ENCODE measurements at regions not wholly inside any gene's neighbourhood (a gene's known extent, or its start where the extent isn't known, plus 50 kb on each side); places are given as distances from the start of the nearest gene placed in this dataset.

GRCh38 chr7:145644426-145645134, 472.0 kb upstream of the CNTNAP2 start:
- no peak for DNase-seq

DNA sequence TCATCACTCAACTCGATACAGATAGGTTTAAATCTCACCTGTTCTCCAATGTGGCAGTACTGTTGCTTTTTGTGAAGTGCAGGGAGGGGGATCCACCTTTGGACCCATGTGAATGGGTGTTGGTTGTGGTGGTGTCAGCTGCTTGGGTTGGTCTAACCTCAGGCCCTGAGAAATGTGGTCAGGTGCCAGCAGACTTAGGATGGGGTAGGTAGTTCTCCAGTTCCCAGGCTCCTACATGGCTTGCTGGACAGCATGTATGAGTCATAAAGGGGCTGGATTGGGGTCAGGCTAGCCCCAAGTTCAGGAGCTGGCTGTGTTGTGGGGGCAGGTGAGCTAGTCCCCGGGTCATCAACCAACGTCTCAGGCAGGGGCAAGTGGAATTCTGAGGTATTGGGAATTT, 472.6 kb upstream of the CNTNAP2 start:
- no peak for DNase-seq

- DNase-seq = no peak
Observed at GRCh38 chr7:145633513-145633912, 483.1 kb upstream of the CNTNAP2 start.

GRCh38 chr7:145624618-145625017, 492.0 kb upstream of the CNTNAP2 start:
- DNase-seq = no peak

DNA sequence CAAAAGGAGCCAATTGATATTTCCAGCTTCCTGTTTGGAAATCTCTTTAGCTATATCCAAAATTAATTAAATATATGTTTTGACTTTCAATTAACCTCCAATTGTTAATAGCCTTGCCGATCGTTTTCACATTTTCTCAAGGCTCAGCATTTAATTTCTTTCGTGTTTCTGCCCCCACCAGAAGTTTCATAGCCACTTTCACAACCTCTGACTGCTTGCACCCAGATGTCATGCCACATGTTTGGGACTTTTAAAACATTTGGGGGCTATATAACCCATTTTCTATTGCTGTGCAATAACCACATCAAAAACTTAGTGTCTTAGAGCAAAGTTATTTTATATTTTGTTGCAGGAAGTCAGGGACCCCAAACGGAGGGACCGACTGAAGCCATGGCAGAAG, 510.6 kb upstream of the CNTNAP2 start:
- DNase-seq = no peak

- no peak for DNase-seq
Observed at GRCh38 chr7:145599376-145599775, 517.2 kb upstream of the CNTNAP2 start.

GRCh38 chr7:145584401-145584800, 532.2 kb upstream of the CNTNAP2 start:
- DNase-seq = no peak

DNA sequence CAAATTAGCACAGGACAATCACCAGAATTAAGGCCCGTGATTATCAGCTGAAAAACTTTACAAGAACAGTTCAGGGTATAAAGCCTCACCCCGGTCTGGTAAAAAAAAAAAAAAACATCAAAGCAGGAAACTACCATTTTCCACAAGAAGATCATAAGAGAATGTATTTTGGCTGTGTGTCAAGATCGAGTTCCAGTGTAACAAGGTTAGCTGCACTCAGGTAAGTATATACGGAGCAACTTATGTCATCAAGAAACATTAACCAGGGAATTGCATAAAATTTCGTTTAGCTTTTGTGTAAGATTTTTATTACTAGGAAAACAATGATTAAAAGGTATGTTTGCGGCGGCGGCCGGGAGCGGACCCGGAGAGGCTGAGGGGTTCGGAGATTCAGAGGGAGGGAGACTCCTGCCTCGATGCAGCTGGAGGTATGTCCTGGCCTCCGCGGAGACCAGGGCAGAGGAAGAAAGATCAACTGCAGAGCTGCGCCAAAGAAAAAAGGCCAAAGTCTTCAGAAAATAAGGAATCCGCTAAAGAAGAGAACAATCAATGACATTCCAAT, 533.8 kb upstream of the CNTNAP2 start:
- DNase-seq = no peak

- DNase-seq = no peak
Observed at GRCh38 chr7:145557805-145558204, 558.8 kb upstream of the CNTNAP2 start.

GRCh38 chr7:145543242-145543641, 573.4 kb upstream of the CNTNAP2 start:
- no peak for DNase-seq

- no peak for DNase-seq
Observed at GRCh38 chr7:145539910-145540309, 576.7 kb upstream of the CNTNAP2 start.

- no peak for DNase-seq
Observed at GRCh38 chr7:145534301-145534700, 582.3 kb upstream of the CNTNAP2 start.

DNA sequence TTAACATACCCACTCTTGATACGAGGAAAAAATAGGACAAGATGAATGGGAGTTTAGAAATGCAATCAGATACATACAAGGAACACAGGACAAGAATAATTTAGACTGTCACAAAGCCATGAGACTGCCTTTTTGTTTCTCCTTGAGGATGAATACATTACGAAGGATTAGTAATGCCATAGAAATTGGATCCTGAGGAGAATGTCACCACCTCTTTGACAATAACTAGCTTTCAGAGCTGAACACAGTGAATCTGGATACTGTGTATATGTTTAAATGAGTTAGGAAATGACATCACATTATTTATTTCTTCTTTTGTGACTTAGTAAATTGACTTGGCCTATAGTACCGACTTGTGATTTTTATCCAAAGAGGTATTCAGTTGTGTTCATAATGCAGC, 596.3 kb upstream of the CNTNAP2 start:
- no peak for DNase-seq

GRCh38 chr7:145511004-145511403, 605.6 kb upstream of the CNTNAP2 start:
- no peak for DNase-seq

DNA sequence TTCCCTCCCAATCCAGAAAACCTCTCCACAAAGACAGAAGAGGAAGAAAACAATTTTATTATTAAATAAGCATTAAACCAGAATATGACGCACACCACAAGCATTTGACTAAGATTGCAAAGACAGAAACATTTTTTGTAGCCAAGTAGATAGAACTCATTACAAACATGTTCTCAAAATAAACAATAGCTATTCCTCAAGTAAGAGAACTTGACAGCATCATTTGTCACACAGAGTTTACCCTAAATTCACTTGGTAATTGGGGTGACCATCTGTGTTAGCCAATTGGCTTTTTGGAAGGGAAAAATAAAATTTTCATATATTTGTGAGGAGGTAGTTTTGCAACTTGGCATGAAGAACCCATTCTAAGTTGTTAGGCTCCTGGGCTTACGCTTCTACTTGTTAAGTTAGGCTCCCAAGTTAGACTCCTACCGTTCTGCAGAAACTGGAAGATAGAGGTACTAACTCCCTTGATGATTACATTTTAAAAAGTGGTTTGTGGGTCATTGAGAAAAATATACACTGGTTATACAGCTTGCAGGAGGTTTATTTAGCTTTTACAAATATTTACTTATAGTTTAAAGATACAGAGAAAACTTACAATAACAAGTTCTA, 618.6 kb upstream of the CNTNAP2 start:
- DNase-seq = no peak

DNA sequence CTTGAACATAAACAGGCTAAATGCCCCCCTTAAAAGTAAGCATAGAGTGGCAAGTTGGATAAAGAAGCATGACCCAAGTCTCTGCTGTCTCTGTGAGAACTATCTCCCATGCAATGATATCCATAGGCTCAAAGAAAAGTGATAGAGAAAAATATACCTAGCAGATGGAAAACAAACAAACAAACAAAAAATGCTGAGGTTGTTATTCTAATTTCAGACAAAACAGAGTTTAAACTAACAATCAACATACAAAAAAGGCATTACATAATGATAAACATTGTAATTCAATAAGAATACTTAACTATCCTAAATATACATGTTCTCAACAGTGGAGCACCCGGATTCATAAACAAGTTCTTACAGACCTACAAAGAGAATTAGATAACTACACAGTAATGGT, 626.2 kb upstream of the CNTNAP2 start:
- DNase-seq = no peak

DNA sequence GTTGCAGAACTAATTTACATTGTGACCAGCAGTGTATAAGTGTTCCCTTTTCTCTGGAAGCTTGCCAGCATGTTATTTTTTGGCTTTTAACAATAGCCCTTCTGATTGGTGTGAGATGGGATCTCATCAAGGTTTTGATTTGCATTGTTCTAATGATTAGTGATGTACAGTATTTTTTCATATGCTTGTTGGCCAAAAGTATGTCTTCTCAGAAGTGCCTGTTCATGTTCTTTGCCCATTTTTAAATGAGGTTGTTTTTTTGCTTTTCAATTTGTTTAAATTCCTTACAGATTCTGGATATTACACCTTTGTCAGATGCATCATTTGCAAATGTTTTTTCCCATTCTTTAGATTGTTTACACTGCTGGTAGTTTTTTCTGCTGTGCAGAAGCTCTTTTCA, 627.0 kb upstream of the CNTNAP2 start:
- DNase-seq = no peak

GRCh38 chr7:145488816-145489215, 627.8 kb upstream of the CNTNAP2 start:
- DNase-seq = no peak

- DNase-seq = no peak
Observed at GRCh38 chr7:145481985-145482384, 634.6 kb upstream of the CNTNAP2 start.

GRCh38 chr7:145478541-145478940, 638.1 kb upstream of the CNTNAP2 start:
- DNase-seq = no peak

- no peak for DNase-seq
Observed at GRCh38 chr7:145474009-145474686, 638.3 kb upstream of the TPK1 start.

GRCh38 chr7:145471883-145472282, 636.0 kb upstream of the TPK1 start:
- no peak for DNase-seq

DNA sequence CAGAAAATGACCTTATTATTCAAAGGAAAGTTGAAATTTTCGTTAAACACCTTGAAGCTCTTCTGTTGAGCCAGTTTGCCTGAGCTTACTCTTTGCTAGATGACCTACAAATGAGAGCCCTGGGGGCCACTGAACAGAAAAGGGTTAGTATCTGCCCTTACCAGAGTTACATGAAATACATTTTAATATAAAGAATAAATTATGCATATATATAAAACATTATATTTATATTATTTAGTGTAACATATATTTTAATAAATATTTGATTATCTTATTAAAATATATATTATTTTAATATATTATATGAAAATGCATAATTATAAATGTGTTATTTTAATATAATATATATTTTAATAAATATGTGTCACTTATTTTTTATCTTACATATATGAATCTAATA, 628.4 kb upstream of the TPK1 start:
- DNase-seq = no peak

- no peak for DNase-seq
Observed at GRCh38 chr7:145462463-145462862, 626.6 kb upstream of the TPK1 start.

Measured in midbrain (tissue), 1 donor.